ENCODE measurements at regions not wholly inside any gene's neighbourhood (a gene's known extent, or its start where the extent isn't known, plus 50 kb on each side); places are given as distances from the start of the nearest gene placed in this dataset.

- TF ChIP-seq E2F2 (CRISPR knock-in tag; IDR thresholded peaks at IDR 0.05; ENCODE audit: borderline replicate concordance) (no peak), U2AF1 (optimal IDR thresholded peaks at IDR 0.05; ENCODE audit: low read depth, low read length) (no peak), STAT5B (CRISPR knock-in tag; IDR thresholded peaks at IDR 0.05) (no peak), E2F1 (CRISPR knock-in tag; IDR thresholded peaks at IDR 0.05) (no peak), CTCF (CRISPR knock-in tag; IDR thresholded peaks at IDR 0.05) (no peak), TCF7L2 (IDR thresholded peaks at IDR 0.05; ENCODE audit: low read depth, low read length) (no peak), TFE3 (CRISPR knock-in tag; IDR thresholded peaks at IDR 0.05) (no peak)
Measured at GRCh38 chr4:67207941-67208441, 337.3 kb downstream of the CENPC start.

Data from HepG2 (cell line).